ENCODE measurements at regions not wholly inside any gene's neighbourhood (a gene's known extent, or its start where the extent isn't known, plus 50 kb on each side); places are given as distances from the start of the nearest gene placed in this dataset.
"Not testable (repeated sequence)": the region's sequence is repeated elsewhere in the genome, so short reads cannot be mapped to it uniquely, and the experiment has no call there.

DNA sequence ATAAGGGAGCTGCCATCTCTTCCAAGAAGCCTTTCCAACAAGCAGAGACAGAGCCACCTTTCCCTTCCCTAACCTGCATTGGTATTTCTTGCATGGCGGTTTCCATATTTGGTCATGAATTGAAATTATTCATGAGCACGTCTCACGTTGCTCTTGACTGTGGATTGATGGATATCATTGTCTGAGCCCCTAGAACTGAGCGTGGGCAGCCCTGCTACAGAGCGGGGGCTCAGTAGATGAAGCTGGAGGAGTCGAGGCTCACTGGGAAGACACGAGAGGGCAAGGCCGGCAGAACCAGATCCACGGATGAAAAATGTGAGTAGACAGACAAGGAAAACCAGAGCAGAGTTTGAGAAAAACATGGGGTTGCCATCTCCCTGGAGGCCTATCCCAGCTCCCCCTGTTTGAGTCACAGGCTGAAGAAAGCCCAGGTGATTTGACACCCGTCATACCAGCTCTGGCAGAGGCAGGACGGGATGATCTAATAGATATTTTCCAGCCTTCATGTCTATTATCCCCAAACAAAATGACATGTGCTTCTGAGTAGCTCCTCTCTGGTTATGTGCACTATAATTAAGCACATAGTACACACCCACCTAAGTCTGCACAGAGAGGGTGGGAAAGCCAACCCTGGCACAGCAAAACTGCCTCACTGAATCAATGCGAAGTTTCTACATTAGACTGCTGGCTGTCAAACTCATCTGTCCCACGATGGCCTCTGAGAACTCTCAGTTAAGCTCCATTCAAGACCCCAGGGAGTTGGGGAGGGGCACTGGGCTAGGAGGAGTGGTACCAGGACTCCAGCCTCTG lies 363.5 kb upstream of the KLHL29 start:
- no peak for FAIRE-seq

- no peak for FAIRE-seq
Observed at GRCh38 chr2:23023722-23024121, 361.3 kb upstream of the KLHL29 start.

DNA sequence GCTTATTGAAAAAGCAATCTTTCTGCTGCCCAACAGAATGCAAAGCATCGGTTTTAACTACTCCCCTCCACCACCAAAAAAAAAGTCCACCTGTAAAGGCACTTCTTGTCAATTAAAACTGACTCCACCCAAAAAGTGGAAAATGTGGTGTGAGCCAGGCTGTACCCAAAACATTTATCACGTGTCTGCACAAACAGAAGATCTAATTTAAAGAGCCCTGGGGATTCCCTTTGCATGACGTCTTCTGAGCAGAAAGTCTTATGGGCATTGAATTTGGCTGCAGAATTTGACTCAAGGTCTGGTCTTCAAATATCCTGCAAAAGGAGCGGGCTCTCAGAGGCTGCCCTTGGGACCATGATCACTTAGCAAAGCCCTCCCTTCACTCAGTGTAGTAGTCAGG lies 358.3 kb upstream of the KLHL29 start:
- FAIRE-seq, result no peak

- FAIRE-seq, result no peak
Observed at GRCh38 chr2:23027396-23027795, 357.6 kb upstream of the KLHL29 start.

GRCh38 chr2:23028106-23028505 lies 356.9 kb upstream of the KLHL29 start:
- no peak for FAIRE-seq

DNA sequence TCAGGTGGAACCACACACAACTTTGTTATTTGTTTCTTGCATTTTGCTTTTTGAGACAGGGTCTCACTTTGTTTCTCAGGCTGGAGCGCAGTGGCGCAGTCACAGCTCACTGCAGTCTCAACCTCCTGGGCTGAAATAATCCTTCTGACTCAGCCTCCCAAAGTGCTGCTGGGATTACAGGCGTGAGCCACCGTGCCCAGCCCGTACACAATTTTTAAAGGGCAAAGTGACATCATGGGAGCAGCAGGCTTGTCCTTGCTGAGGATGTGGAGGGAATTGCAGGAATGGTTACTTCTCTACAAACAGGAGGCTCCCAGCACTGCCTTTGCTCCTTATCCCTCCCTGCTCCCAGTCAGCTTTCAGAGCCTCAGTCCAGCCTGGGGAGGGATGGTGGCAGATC lies 355.9 kb upstream of the KLHL29 start:
- FAIRE-seq, result no peak

DNA sequence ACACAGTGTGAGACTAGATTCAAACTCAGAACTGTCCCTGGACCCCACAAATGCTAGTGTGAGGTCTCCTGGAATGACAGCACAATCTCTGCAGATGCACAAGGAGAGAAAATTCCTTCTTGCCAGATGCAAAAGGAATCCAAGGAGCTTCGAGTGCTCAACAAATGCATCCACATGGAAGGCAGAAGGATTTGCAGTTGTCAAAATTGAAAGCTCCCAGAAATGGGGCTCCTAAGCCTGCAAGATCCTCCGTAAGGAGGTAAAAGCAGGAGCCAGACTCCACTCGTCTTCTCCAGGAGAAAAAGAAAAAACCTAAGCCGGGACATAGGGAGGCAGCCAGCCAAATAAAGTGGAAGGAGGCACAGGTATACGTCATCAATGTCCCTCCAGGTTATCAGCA lies 355.0 kb upstream of the KLHL29 start:
- FAIRE-seq, result no peak

DNA sequence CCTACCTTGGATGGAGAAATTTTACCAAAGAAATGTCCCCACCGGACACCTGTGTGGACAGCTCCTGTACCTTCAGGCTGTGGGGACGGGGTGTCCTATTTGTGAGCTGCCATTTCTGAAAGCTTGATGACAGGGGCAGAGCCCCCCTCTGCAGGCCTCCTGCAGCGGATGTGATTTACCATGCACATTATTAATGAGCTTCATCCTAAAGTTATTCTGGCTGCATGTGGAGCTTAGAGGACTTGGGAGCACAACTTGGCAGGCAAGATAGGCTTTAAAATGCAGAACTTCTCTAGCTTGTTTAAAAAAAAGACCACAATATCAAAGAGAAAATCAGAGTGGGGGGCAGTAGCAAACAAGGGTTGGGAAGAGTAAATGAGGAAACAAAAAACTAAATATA lies 350.0 kb upstream of the KLHL29 start:
- FAIRE-seq, result no peak

- FAIRE-seq, result no peak
Observed at GRCh38 chr2:23036629-23037028, 348.4 kb upstream of the KLHL29 start.

DNA sequence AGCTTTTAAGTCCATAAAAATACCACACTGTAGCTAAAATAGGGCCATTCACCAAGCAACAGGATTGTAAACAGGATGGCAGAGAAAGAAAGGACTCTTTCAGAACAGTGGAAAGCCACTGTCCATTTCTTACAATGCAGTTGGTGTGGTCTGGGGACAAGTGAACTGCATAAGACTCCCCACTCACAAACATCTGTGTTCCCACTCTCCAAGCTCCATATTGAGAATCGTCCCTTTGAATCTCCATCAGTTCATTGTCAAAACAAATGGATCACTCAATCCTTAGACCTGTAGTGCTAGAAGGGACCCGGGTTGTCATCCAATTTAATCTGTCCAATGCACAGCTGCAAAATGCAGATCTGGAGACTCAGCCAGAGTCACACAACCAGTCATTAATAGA lies 347.4 kb upstream of the KLHL29 start:
- no peak for FAIRE-seq

DNA sequence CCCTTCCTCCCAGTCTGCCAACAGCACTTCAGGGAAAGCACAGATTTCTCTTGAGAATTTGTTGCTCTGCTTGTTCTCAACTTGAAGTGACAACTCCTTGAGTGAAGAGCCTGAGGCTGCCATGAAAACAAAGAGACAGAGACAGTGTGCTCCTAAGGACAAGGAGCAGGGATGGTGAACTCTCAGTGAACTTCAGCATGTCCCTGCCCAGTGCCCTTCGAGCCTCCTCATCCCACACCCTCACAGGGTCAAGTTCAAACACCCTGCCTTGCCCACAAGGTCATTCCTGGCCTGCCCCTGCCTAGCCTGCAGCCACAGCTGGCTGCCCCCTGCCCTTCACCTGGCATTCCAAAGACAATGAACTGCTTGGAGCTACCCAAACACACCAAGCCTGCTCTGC lies 343.5 kb upstream of the KLHL29 start:
- no peak for FAIRE-seq

- FAIRE-seq, result no peak
Observed at GRCh38 chr2:23042216-23042906, 342.6 kb upstream of the KLHL29 start.

DNA sequence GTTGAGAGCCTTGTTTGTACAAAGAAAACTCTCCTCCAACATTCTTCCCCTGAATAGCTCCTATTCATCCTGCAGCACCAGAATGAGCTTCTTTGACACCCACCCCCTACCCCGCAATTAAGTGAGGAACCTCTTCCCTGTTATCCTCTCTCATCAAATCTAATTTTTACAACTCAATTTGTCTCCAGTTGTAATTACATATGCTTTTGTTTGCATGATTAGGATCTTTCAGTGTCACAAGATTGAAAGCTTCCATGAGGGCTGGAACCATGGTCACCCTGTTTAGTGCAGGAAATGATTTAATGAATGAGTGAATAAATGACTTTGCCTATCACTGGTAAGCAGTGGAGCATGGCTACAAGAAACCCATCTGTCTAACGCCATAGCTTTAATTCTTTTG lies 334.6 kb upstream of the KLHL29 start:
- FAIRE-seq, result no peak

DNA sequence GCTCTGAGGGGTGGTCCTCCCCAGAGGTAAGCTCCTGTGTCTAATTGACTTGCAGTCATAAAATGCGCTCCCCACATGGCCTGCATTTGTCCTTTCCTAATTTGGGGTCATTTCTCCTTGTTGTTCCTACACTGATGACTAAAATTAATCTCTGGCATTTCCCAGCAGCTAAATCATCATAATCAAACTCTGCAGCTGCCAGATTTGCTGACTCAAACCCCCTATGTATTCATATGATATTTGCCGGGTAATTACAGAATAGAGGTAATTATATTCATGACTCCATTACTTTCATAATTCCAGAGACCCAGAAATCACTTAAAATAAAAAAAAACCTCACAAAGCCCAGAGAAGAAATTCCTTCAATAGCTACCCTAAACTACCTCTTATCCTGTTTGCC lies 331.4 kb upstream of the KLHL29 start:
- FAIRE-seq, result no peak

DNA sequence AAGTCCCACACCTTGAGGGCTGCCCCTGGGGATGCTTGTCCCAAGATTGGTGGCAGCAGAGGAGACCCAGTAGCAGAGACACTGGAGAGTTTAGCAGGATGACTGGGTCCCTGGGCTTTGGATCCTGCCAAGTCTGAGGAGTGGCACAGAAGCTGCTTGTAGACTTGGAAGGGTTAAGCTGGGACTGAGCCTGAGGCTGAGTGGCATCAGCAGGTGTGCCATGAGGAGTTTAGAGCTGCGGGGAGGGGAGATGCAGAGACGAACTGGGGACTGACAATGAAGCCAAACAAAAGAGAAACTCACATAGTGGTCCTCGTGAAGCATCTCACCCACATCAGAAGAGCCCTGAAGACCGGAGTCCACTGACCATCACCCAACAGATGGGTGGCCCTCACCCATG lies 329.7 kb upstream of the KLHL29 start:
- FAIRE-seq, result no peak

- FAIRE-seq, result not testable (repeated sequence)
Observed at GRCh38 chr2:23056846-23057245, 328.1 kb upstream of the KLHL29 start.

GRCh38 chr2:23058435-23058834 lies 326.5 kb upstream of the KLHL29 start:
- no peak for FAIRE-seq

GRCh38 chr2:23065210-23065609 lies 319.8 kb upstream of the KLHL29 start:
- no peak for FAIRE-seq

DNA sequence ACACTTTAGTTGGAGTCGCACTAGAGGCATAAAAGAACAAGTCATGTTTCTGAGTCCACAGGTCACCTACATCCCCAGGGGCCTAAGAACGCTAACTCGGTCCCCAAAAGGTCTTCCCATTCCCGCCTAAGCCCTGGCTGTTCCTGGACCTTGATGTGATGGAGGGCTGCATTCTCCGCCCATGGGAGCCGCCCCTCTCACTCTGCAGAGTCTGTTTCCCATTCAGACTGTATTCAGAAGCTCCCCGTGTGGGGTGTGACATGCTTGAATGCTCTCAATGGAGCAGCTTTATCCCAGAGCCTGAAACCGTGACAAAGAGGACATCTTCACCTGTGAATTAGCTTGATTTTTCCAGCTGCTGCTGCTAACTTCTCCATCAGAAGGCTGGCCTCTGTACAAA lies 319.0 kb upstream of the KLHL29 start:
- FAIRE-seq, result no peak

DNA sequence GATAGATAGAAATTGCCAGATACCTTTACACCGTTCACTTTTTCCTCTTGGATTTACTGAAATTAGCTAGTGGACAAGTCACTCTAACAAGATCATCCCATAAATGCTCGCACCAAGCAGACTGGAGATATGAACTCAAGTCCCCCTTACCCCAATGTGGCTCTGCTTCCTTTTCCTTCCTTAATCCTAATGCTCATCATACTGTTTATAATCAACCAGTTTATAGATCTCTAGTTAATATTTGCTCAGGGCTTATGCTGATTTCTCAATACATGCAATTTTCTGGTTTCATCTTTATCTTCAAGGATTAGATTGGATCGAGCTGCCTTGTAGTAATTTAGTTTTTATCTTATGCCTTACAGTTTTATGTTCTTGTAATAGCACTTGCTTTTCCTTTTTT lies 318.3 kb upstream of the KLHL29 start:
- no peak for FAIRE-seq

DNA sequence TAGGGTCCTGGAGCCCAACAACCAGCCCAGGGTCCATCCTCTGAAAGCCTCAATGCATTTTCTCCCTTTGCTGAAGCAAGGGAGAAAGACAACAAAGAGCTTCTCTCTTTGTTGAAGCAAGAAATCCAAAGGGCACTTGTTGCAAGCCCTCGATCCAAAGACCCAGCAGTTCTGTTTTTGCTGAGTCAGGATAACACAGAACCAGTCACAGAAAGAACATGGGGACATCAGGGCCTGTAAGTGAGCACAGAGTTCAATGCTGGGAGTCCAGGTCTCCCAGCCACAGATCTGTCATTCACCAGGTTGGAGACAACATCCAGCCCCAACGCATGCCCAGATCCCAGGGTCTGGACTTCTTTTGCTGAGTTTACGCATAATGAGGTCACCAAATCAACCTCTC lies 315.8 kb upstream of the KLHL29 start:
- no peak for FAIRE-seq

GRCh38 chr2:23069923-23070322 lies 315.1 kb upstream of the KLHL29 start:
- FAIRE-seq, result no peak

- FAIRE-seq, result no peak
Observed at GRCh38 chr2:23073056-23073455, 311.9 kb upstream of the KLHL29 start.

DNA sequence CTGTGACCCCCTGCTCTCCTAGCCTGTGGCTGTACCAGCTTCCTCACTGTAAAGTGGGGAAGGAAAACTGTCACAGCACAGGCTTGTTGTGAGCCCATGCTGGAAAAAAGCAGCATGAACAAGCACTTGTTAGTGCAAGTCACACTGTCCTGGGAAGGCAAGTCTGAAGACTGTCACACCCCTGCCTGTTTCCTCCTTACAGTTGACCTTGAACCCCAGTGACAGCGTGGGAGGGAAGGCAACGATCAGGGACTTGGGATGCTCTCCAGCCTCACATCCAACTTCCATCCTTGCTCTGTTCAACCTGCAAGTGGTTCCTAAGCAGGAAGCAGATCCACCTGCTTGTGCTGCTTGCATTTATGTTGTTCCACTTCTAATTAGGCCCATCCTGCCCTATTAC lies 311.3 kb upstream of the KLHL29 start:
- no peak for FAIRE-seq

GRCh38 chr2:23077596-23077995 lies 307.4 kb upstream of the KLHL29 start:
- FAIRE-seq, result no peak

All from A204.1 (cell line).